Body of pancreas (tissue), 4 donors: ENCODE measurements at regions not wholly inside any gene's neighbourhood (a gene's known extent, or its start where the extent isn't known, plus 50 kb on each side); places are given as distances from the start of the nearest gene placed in this dataset.

Experiments
- ATAC-seq: fragments of 150-250 bp; one replicate; pipeline ENCODE4 v1.9.1; 2016
- DNase-seq, 4 donors: peaks; one replicate each; pipeline ENCODE4 v3.0.0-alpha.2; 2019
- H3K27ac ChIP-seq, 4 donors: fragments of 200-600 bp; sonication (generic); 1 replicate in 3 of 4; 2 replicates in 1 of 4; pipeline versions ENCODE4 v1.5.1 to v1.6.1; 2016 to 2019; ENCODE audit warnings: mild to moderate bottlenecking in 1 of 4, mixed read lengths in 1 of 4, moderate library complexity in 1 of 4
- H3K27me3 ChIP-seq, 2 donors: fragments of 200-600 bp; sonication (generic); one replicate each; pipeline ENCODE4 v1.6.0; 2016; ENCODE audit warnings: mild to moderate bottlenecking in 1 of 2
- H3K36me3 ChIP-seq, 2 donors: fragments of 200-600 bp; sonication (generic); replicated peaks in 1 of 2; 2 replicates each; pipeline ENCODE4 v1.5.1; 2016; ENCODE audit warnings: low read depth in 2 of 2; ENCODE audit not compliant: insufficient read depth in 1 of 2
- H3K4me1 ChIP-seq: fragments of 200-600 bp; sonication (generic); one replicate; pipeline ENCODE4 v1.6.0; 2016
- H3K4me3 ChIP-seq, 2 donors: fragments of 200-600 bp; sonication (generic); 1 replicate in 1 of 2; 2 replicates in 1 of 2; pipeline ENCODE4 v1.5.1; 2016 to 2019
- H3K9me3 ChIP-seq, 3 donors: fragments of 200-600 bp; sonication (generic); 1 replicate in 2 of 3; 2 replicates in 1 of 3; pipeline ENCODE4 v1.5.1; 2016
- CTCF ChIP-seq, 7 experiments: fragments of 450-650 bp in 4 of 7; fragments of 200-600 bp in 3 of 7; sonication (generic) in 3 of 7; IDR thresholded peaks; one replicate each; pipeline ENCODE4 v1.5.1; 2016 to 2019; ENCODE audit warnings: antibody characterized with exemption in 7 of 7
- POLR2A ChIP-seq, 3 donors: fragments of 450-650 bp; IDR thresholded peaks; one replicate each; pipeline ENCODE4 v1.6.1; 2016; ENCODE audit warnings: antibody characterized with exemption in 3 of 3, mild to moderate bottlenecking in 2 of 3
- WGBS, 2 donors: methylation state at CpG; one replicate each; pipeline ENCODE4 v1.1.5; 2017; 5-methylcytosine and 5-hydroxymethylcytosine counted together
- intact Hi-C: fragments of 100-400 bp; cut with DNase I; formaldehyde crosslinking; loops from one replicate; pipeline ENCODE4 v1.15.1; 2023

GRCh38 chr7:26959290-26959689 lies 94.9 kb upstream of the SKAP2 start:
- Histone ChIP-seq H3K27me3 (no peaks in the 10 kb centered on the region), H3K27ac (no peak overlapping the region), H3K36me3 (no peaks in the 10 kb centered on the region), H3K9me3 (no peaks in the 10 kb centered on the region), H3K4me1 (no peaks in the 10 kb centered on the region), H3K4me3 (no peak overlapping the region)
- ATAC-seq (no peak), DNase-seq (no peak)
- intact Hi-C loops: no loop called here
- TF ChIP-seq POLR2A (IDR thresholded peaks at IDR 0.05) (no peak), CTCF (IDR thresholded peaks at IDR 0.05) (no peak)
- WGBS, 2 donors: 81 to 89% methylated on average over 3 of the region's 3 CpGs

- intact Hi-C loops: no loop called here
- H3K4me3 ChIP-seq: no peak overlapping the region
- TF ChIP-seq CTCF (IDR thresholded peaks at IDR 0.05) (no peak), POLR2A (IDR thresholded peaks at IDR 0.05) (no peak)
- no peaks in the 10 kb centered on the region for H3K27me3 ChIP-seq
- ATAC-seq: no peak
- no peaks in the 10 kb centered on the region for H3K9me3 ChIP-seq
- no peak for DNase-seq
- WGBS, 2 donors: 69 to 80% methylated on average over 5 of the region's 5 CpGs
- H3K4me1 ChIP-seq: no peaks in the 10 kb centered on the region
- H3K27ac ChIP-seq: no peak overlapping the region
- no peaks in the 10 kb centered on the region for H3K36me3 ChIP-seq
Measured at GRCh38 chr7:26958834-26959233, 94.4 kb upstream of the SKAP2 start.

GRCh38 chr7:26955516-26955915 lies 91.1 kb upstream of the SKAP2 start:
- Histone ChIP-seq H3K27ac (no peak overlapping the region), H3K27me3 (no peaks in the 10 kb centered on the region), H3K4me1 (no peaks in the 10 kb centered on the region), H3K4me3 (no peak overlapping the region), H3K9me3 (no peaks in the 10 kb centered on the region), H3K36me3 (no peaks in the 10 kb centered on the region)
- ATAC-seq (no peak), DNase-seq (no peak)
- intact Hi-C loops: no loop called here
- 57 to 60% methylated on average over 2 of the region's 2 CpGs for WGBS, 2 donors
- TF ChIP-seq POLR2A (IDR thresholded peaks at IDR 0.05): no peak
- no peak for TF ChIP-seq CTCF (IDR thresholded peaks at IDR 0.05)

GRCh38 chr7:26954951-26955350 lies 90.6 kb upstream of the SKAP2 start:
- 47 to 58% methylated on average over 4 of the region's 4 CpGs for WGBS, 2 donors
- DNase-seq (no peak), ATAC-seq (no peak)
- Histone ChIP-seq H3K27me3 (no peaks in the 10 kb centered on the region), H3K9me3 (no peaks in the 10 kb centered on the region), H3K4me3 (no peak overlapping the region), H3K27ac (no peak overlapping the region), H3K36me3 (no peaks in the 10 kb centered on the region), H3K4me1 (no peaks in the 10 kb centered on the region)
- TF ChIP-seq POLR2A (IDR thresholded peaks at IDR 0.05) (no peak), CTCF (IDR thresholded peaks at IDR 0.05) (no peak)
- intact Hi-C loops: no loop called here

GRCh38 chr7:26951407-26951950 lies 87.1 kb upstream of the SKAP2 start:
- no peaks in the 10 kb centered on the region for H3K36me3 ChIP-seq
- 79 to 83% methylated on average over 4 of the region's 4 CpGs for WGBS, 2 donors
- ATAC-seq (no peak), DNase-seq (no peak)
- no peak overlapping the region for H3K4me3 ChIP-seq
- TF ChIP-seq CTCF (IDR thresholded peaks at IDR 0.05) (no peak), POLR2A (IDR thresholded peaks at IDR 0.05) (no peak)
- H3K4me1 ChIP-seq: no peaks in the 10 kb centered on the region
- no peak overlapping the region for H3K27ac ChIP-seq
- no peaks in the 10 kb centered on the region for H3K27me3 ChIP-seq
- intact Hi-C loops: no loop called here
- H3K9me3 ChIP-seq: no peaks in the 10 kb centered on the region
